Glomerular visceral epithelial cell (primary cell): ENCODE measurements at regions not wholly inside any gene's neighbourhood (a gene's known extent, or its start where the extent isn't known, plus 50 kb on each side); places are given as distances from the start of the nearest gene placed in this dataset.
"Not testable (repeated sequence)": the region's sequence is repeated elsewhere in the genome, so short reads cannot be mapped to it uniquely, and the experiment has no call there.

Experiments used
- DNase-seq: peaks from one replicate; pipeline ENCODE4 v3.0.0-alpha.2; 2016; ENCODE audit errors: extremely low spot score

- DNase-seq, result no peak
Observed at GRCh38 chr4:31474221-31474620, 754.1 kb downstream of the PCDH7 start.

GRCh38 chr4:31482691-31483090, 762.5 kb downstream of the PCDH7 start:
- no peak for DNase-seq

GRCh38 chr4:31499216-31499615, 779.0 kb downstream of the PCDH7 start:
- DNase-seq, result not testable (repeated sequence)

GRCh38 chr4:31516520-31516919, 796.4 kb downstream of the PCDH7 start:
- no peak for DNase-seq

- peak; percentile 65 for DNase-seq
Observed at GRCh38 chr4:31518796-31519250, 798.7 kb downstream of the PCDH7 start.

- no peak for DNase-seq
Observed at GRCh38 chr4:31530555-31530954, 810.4 kb downstream of the PCDH7 start.

GRCh38 chr4:31538877-31539276, 818.7 kb downstream of the PCDH7 start:
- no peak for DNase-seq

GRCh38 chr4:31539284-31540069, 819.3 kb downstream of the PCDH7 start:
- DNase-seq, result peak; percentile 13

- DNase-seq, result no peak
Observed at GRCh38 chr4:31545330-31545729, 825.2 kb downstream of the PCDH7 start.

GRCh38 chr4:31545755-31546154, 825.6 kb downstream of the PCDH7 start:
- DNase-seq, result no peak

GRCh38 chr4:31548021-31548420, 827.9 kb downstream of the PCDH7 start:
- no peak for DNase-seq

GRCh38 chr4:31548823-31549222, 828.7 kb downstream of the PCDH7 start:
- no peak for DNase-seq

GRCh38 chr4:31549256-31549655, 829.1 kb downstream of the PCDH7 start:
- DNase-seq, result no peak

- no peak for DNase-seq
Observed at GRCh38 chr4:31557437-31557836, 837.3 kb downstream of the PCDH7 start.

GRCh38 chr4:31573554-31573953, 853.4 kb downstream of the PCDH7 start:
- no peak for DNase-seq

GRCh38 chr4:31575504-31575903, 855.3 kb downstream of the PCDH7 start:
- DNase-seq, result no peak

- no peak for DNase-seq
Observed at GRCh38 chr4:31580843-31581242, 860.7 kb downstream of the PCDH7 start.

- no peak for DNase-seq
Observed at GRCh38 chr4:31585503-31585902, 865.3 kb downstream of the PCDH7 start.

- DNase-seq, result no peak
Observed at GRCh38 chr4:31592293-31592692, 872.1 kb downstream of the PCDH7 start.

GRCh38 chr4:31595496-31595895, 875.3 kb downstream of the PCDH7 start:
- DNase-seq, result no peak

- DNase-seq, result no peak
Observed at GRCh38 chr4:31598639-31599038, 878.5 kb downstream of the PCDH7 start.

- no peak for DNase-seq
Observed at GRCh38 chr4:31601793-31602192, 881.6 kb downstream of the PCDH7 start.

- peak; percentile 76 for DNase-seq
Observed at GRCh38 chr4:31613946-31614623, 893.9 kb downstream of the PCDH7 start.
